AG04450 (cell line): ENCODE measurements at regions not wholly inside any gene's neighbourhood (a gene's known extent, or its start where the extent isn't known, plus 50 kb on each side); places are given as distances from the start of the nearest gene placed in this dataset.
"Not testable (repeated sequence)": the region's sequence is repeated elsewhere in the genome, so short reads cannot be mapped to it uniquely, and the experiment has no call there.

Source experiments
- CTCF ChIA-PET: fragments of 300-600, 350-600 bp; formaldehyde crosslinking; extraction: SDS; loops from one replicate; lab custom pipeline; 2022; ENCODE audit warnings: antibody characterized with exemption, inconsistent platforms; lab: Charles Lee
- POLR2A ChIA-PET: fragments of 350-600 bp; formaldehyde crosslinking; extraction: SDS; loops from one replicate; lab custom pipeline; 2021; ENCODE audit warnings: antibody characterized with exemption, inconsistent platforms; lab: Yijun Ruan, JAX
- DNase-seq: peaks from one replicate; pipeline ENCODE4 v3.0.0-alpha.2; 2011; ENCODE audit warnings: low read depth, low spot score
- H3K27ac ChIP-seq: one replicate; pipeline ENCODE4 v1.5.1; 2012; ENCODE audit warnings: low read depth, low read length, control low read depth
- H3K27me3 ChIP-seq: one replicate; pipeline ENCODE4 v1.6.0; 2012; ENCODE audit warnings: low read length; ENCODE audit not compliant: control insufficient read depth, insufficient read depth
- H3K4me3 ChIP-seq: 2 replicates; pipeline ENCODE4 v1.5.1; 2011; ENCODE audit warnings: mild to moderate bottlenecking, low read depth, low read length, control low read depth
- H3K9me3 ChIP-seq: 2 replicates; pipeline ENCODE4 v1.5.1; 2012; ENCODE audit warnings: low read length; ENCODE audit not compliant: control insufficient read depth, insufficient read depth
- TF ChIP-seq, protein P1 (sequence below): IDR thresholded peaks from 2 replicates; pipeline ENCODE4 v1.5.1; 2011; ENCODE audit warnings: low read depth, low read length, control low read depth, inconsistent platforms

DNA sequence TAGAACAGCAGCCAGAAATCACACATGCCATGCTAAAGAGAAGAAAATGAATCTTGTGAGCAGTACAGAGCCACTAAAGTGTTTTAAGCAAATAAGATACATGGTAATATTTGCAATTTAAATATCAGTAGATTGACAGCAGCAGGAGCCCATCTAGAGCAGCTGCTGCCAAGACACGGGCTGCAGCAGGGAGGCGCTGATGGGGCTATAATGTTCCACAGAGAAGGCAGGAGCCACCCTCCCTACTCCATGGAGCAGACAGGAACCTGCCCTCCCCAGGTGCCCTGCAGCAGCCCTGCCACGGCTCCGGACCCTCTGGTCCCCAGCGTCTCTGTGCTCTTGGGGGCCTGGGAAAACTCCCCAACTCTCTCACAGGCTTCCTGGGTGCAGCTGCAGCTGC lies 224.1 kb upstream of the ISL1 start:
- H3K9me3 ChIP-seq: peaks cover 14% of the 10 kb centered on the region
- no peaks in the 10 kb centered on the region for H3K27me3 ChIP-seq
- CTCF ChIA-PET: no interaction called here
- no peak for DNase-seq
- no peak overlapping the region for H3K27ac ChIP-seq
- TF ChIP-seq, protein P1, sequence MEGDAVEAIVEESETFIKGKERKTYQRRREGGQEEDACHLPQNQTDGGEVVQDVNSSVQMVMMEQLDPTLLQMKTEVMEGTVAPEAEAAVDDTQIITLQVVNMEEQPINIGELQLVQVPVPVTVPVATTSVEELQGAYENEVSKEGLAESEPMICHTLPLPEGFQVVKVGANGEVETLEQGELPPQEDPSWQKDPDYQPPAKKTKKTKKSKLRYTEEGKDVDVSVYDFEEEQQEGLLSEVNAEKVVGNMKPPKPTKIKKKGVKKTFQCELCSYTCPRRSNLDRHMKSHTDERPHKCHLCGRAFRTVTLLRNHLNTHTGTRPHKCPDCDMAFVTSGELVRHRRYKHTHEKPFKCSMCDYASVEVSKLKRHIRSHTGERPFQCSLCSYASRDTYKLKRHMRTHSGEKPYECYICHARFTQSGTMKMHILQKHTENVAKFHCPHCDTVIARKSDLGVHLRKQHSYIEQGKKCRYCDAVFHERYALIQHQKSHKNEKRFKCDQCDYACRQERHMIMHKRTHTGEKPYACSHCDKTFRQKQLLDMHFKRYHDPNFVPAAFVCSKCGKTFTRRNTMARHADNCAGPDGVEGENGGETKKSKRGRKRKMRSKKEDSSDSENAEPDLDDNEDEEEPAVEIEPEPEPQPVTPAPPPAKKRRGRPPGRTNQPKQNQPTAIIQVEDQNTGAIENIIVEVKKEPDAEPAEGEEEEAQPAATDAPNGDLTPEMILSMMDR: no peak
- POLR2A ChIA-PET: no interaction called here
- H3K4me3 ChIP-seq: no peak overlapping the region

DNA sequence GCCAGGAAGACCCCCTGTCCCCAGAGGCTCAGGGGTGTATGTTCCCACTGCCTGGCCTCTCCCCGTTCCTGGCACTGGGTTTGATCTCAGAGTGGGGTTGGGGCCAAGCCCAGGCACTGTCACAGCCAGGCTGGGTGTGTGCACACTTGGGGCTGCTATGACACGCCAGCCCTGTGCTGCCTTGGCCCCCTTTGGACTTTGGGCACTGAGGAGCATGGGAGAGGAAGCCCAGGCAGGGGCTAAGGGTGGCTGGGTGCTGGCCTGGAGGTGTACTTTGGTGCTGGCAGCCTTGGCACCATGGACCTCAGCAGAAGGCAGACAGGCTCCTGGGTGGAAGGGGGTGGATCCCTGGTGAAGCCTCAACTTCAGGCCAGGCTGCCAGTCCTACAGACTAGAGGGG lies 223.6 kb upstream of the ISL1 start:
- Histone ChIP-seq H3K27me3 (no peaks in the 10 kb centered on the region), H3K4me3 (no peak overlapping the region), H3K27ac (no peak overlapping the region), H3K9me3 (peaks cover 14% of the 10 kb centered on the region)
- ChIA-PET CTCF (no interaction called here), POLR2A (no interaction called here)
- DNase-seq: no peak
- TF ChIP-seq, protein P1: no peak

DNA sequence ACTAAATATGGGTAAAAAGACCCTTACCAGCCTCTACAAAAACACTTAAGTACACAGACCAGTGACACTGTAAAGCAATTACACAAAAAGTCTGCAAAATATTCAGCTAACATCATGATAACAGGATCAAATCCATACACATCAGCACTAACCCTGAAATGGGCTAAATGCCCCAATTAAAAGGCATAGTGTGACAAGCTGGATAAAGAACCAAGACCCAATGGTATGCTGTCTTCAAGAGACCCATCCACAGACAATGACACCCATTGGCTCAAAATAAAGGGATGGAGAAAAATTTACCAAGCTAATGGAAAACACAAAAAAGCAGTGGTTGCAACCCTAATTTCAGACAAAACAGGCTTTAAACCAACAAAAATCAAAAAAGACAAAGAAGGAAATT lies 221.0 kb upstream of the ISL1 start:
- H3K27me3 ChIP-seq: no peaks in the 10 kb centered on the region
- DNase-seq: no peak
- TF ChIP-seq, protein P1: no peak
- no peak overlapping the region for H3K4me3 ChIP-seq
- H3K27ac ChIP-seq: no peak overlapping the region
- H3K9me3 ChIP-seq: peaks cover 16% of the 10 kb centered on the region
- ChIA-PET CTCF (no interaction called here), POLR2A (no interaction called here)

DNA sequence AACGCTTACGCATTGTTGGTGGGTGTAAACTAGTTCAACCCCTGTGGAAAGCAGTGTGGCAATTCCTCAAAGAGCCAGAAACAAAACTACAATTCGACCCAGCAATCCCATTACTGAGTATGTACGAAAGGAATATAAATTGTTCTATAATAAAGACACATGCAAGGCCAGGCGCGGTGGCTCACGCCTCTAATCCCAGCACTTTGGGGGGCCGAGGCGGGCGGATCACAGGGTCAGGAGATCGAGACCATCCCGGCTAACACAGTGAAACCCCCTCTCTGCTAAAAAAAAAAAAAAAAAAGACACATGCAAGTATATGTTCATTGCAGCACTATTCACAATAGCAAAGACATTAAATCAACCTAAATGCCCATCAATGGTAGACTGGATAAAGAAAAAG lies 217.6 kb upstream of the ISL1 start:
- DNase-seq, H3K4me3 ChIP-seq, POLR2A ChIA-PET, H3K9me3 ChIP-seq, H3K27me3 ChIP-seq, CTCF ChIA-PET, H3K27ac ChIP-seq: not testable (repeated sequence)

DNA sequence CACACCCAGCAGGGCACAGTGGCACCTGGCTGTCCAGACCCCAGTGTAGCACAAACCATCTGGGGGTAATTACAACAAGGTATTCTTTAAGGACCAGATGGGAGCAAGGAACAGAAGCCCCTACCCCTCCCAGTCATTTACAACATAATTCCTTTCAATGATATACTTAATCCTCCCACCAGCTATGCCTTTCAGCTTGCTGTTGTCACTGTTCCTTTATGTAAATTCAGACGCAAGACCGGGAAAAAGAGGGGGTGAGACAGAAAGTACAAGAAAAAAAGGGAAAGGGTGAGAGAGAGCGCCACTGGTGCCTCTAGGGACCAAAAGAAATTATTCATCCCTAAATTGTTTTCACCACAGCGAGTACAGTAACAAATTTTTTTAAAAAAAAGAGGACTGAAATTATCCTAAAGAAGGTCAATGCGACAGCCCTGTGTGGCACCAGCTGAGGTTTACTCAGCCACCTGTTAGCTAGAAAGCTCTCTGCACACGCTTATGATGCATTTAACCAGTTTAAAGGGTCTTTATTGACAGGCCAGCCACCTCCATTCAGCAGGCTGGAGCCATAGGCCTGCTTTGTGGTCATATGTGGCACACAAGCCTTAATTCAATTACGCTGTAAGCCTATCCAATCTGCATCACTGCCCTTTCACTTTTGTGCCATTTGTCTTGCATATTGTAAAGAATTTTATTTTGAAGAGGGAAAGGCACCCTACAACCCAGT lies 210.2 kb upstream of the ISL1 start:
- ChIA-PET CTCF (no interaction called here), POLR2A (no interaction called here)
- DNase-seq: no peak
- Histone ChIP-seq H3K27me3 (no peaks in the 10 kb centered on the region), H3K4me3 (no peak overlapping the region), H3K9me3 (peaks cover 7% of the 10 kb centered on the region; the same call in 1 of the 2 replicates), H3K27ac (no peak overlapping the region)
- TF ChIP-seq, protein P1: no peak
